GM23338 (cell line): ENCODE measurements at regions not wholly inside any gene's neighbourhood (a gene's known extent, or its start where the extent isn't known, plus 50 kb on each side); places are given as distances from the start of the nearest gene placed in this dataset.

Experiments
- ATAC-seq: fragments of 200-7000 bp; cut with Tn5 transposase; 3 replicates; pipeline ENCODE4 v1.9.1; 2020
- DNase-seq: peaks from one replicate; pipeline ENCODE4 v3.0.0-alpha.2; 2015; ENCODE audit warnings: low spot score
- H2AFZ ChIP-seq: fragments of 200-600 bp; sonication (generic); 2 replicates; pipeline ENCODE4 v1.8.0; 2016; ENCODE audit warnings: antibody characterized with exemption, mild to moderate bottlenecking, moderate library complexity
- H3F3A ChIP-seq: fragments of 200-600 bp; sonication (generic); replicated peaks from 2 replicates; pipeline ENCODE4 v1.8.0; 2017; ENCODE audit warnings: antibody characterized with exemption, mixed run types, low read depth
- H3K27ac ChIP-seq: fragments of 200-600 bp; sonication (generic); 2 replicates; pipeline ENCODE4 v1.6.1; 2016; ENCODE audit warnings: low read depth
- H3K27me3 ChIP-seq: fragments of 200-600 bp; sonication (generic); 2 replicates; pipeline ENCODE4 v1.8.0; 2016; ENCODE audit warnings: mild to moderate bottlenecking, mixed run types, moderate library complexity; ENCODE audit not compliant: insufficient read depth
- H3K36me3 ChIP-seq: fragments of 200-600 bp; sonication (generic); 2 replicates; pipeline ENCODE4 v1.8.0; 2016; ENCODE audit warnings: mild to moderate bottlenecking; ENCODE audit not compliant: insufficient read depth
- H3K4me1 ChIP-seq: fragments of 200-600 bp; sonication (generic); 2 replicates; pipeline ENCODE4 v1.8.0; 2016; ENCODE audit warnings: mild to moderate bottlenecking, moderate library complexity; ENCODE audit not compliant: insufficient read depth
- H3K4me2 ChIP-seq: fragments of 200-600 bp; sonication (generic); 2 replicates; pipeline ENCODE4 v1.7.1; 2017; ENCODE audit warnings: mixed run types
- H3K4me3 ChIP-seq: fragments of 200-600 bp; sonication (generic); 2 replicates; pipeline ENCODE4 v1.6.1; 2016; ENCODE audit warnings: mixed run types
- H3K79me2 ChIP-seq: fragments of 200-600 bp; sonication (generic); replicated peaks from 2 replicates; pipeline ENCODE4 v1.8.0; 2017; ENCODE audit warnings: mild to moderate bottlenecking; ENCODE audit not compliant: insufficient read depth
- H3K9me2 ChIP-seq: fragments of 200-600 bp; sonication (generic); 2 replicates; pipeline ENCODE4 v1.8.0; 2017; ENCODE audit not compliant: insufficient read depth
- H4K20me1 ChIP-seq: fragments of 200-600 bp; sonication (generic); replicated peaks from 2 replicates; pipeline ENCODE4 v1.8.0; 2017; ENCODE audit warnings: mild to moderate bottlenecking; ENCODE audit not compliant: insufficient read depth
- H3K27ac Mint-ChIP-seq: 2 replicates; pipeline ENCODE4 v1.8.0; 2020; ENCODE audit warnings: inconsistent platforms, mild to moderate bottlenecking, moderate library complexity, mixed read lengths
- H3K27me3 Mint-ChIP-seq: 3 replicates; pipeline ENCODE4 v1.8.0; 2022; ENCODE audit warnings: low read depth, mild to moderate bottlenecking, moderate library complexity, mixed read lengths, inconsistent platforms; ENCODE audit not compliant: insufficient read depth, poor library complexity
- H3K36me3 Mint-ChIP-seq: 3 replicates; pipeline ENCODE4 v1.8.0; 2021; ENCODE audit warnings: low read depth, mild to moderate bottlenecking, inconsistent platforms, moderate library complexity, mixed read lengths
- H3K4me1 Mint-ChIP-seq: 3 replicates; pipeline ENCODE4 v1.8.0; 2020; ENCODE audit warnings: mild to moderate bottlenecking, inconsistent platforms, mixed read lengths
- H3K4me3 Mint-ChIP-seq: 3 replicates; pipeline ENCODE4 v1.8.0; 2021; ENCODE audit warnings: moderate library complexity, mild to moderate bottlenecking, inconsistent platforms, mixed read lengths
- H3K9me3 Mint-ChIP-seq: 3 replicates; pipeline ENCODE4 v1.8.0; 2020; ENCODE audit warnings: moderate library complexity, mild to moderate bottlenecking, inconsistent platforms, mixed read lengths
- CREB1 ChIP-seq: fragments of 250-450 bp; sonication (Bioruptor Pico); IDR thresholded peaks from 2 replicates; pipeline ENCODE4 v1.5.0; 2020; ENCODE audit warnings: low read depth, mild to moderate bottlenecking, moderate library complexity
- EZH2 ChIP-seq: fragments of 200-600 bp; sonication (generic); IDR thresholded peaks from one replicate; pipeline ENCODE4 v1.8.0; 2017; ENCODE audit warnings: antibody characterized with exemption, mild to moderate bottlenecking, low read depth; ENCODE audit not compliant: unreplicated experiment
- EZH2phosphoT487 ChIP-seq: fragments of 200-600 bp; sonication (generic); IDR thresholded peaks from one replicate; pipeline ENCODE4 v1.8.1; 2018; ENCODE audit warnings: antibody characterized with exemption; ENCODE audit not compliant: unreplicated experiment
- JUNB ChIP-seq: IDR thresholded peaks from one replicate; pipeline ENCODE4 v1.6.1; 2016; ENCODE audit warnings: antibody characterized with exemption; ENCODE audit not compliant: unreplicated experiment
- NANOG ChIP-seq: IDR thresholded peaks from 2 replicates; pipeline ENCODE4 v1.6.1; 2016; ENCODE audit warnings: antibody characterized with exemption, borderline replicate concordance
- POLR2AphosphoS5 ChIP-seq: IDR thresholded peaks from 2 replicates; pipeline ENCODE4 v1.6.1; 2016; ENCODE audit warnings: antibody characterized with exemption, low read depth
- STAT1 ChIP-seq: IDR thresholded peaks from one replicate; pipeline ENCODE4 v1.6.1; 2016; ENCODE audit warnings: antibody characterized with exemption; ENCODE audit not compliant: unreplicated experiment
- ZNF114 ChIP-seq: fragments of 250-450 bp; sonication (Bioruptor Pico); IDR thresholded peaks from 2 replicates; pipeline ENCODE4 v1.5.0; 2020; ENCODE audit warnings: mild to moderate bottlenecking, moderate library complexity
- ZNF331 ChIP-seq: fragments of 250-450 bp; sonication (Bioruptor Pico); IDR thresholded peaks from 2 replicates; pipeline ENCODE4 v1.5.0; 2020; ENCODE audit warnings: low read depth, mild to moderate bottlenecking, moderate library complexity
- TF ChIP-seq, protein P1 (sequence below), 2 experiments: fragments of 200-600 bp in 1 of 2; sonication (generic) in 1 of 2; conservative IDR thresholded peaks; 2 replicates each; pipeline versions ENCODE4 v1.5.1 to v1.6.1; 2016 to 2017; ENCODE audit warnings: antibody characterized with exemption in 2 of 2, low read depth in 2 of 2, mild to moderate bottlenecking in 2 of 2, moderate library complexity in 1 of 2
- TF ChIP-seq, protein P2 (sequence below): IDR thresholded peaks from 2 replicates; pipeline ENCODE4 v1.6.1; 2016; ENCODE audit warnings: antibody characterized with exemption
- TF ChIP-seq, protein P3 (sequence below): IDR thresholded peaks from one replicate; pipeline ENCODE4 v1.6.1; 2018; ENCODE audit warnings: antibody characterized with exemption; ENCODE audit not compliant: unreplicated experiment
- TF ChIP-seq, protein P4 (sequence below): fragments of 250-450 bp; sonication (Bioruptor Pico); IDR thresholded peaks from 2 replicates; pipeline ENCODE4 v1.5.0; 2020; ENCODE audit warnings: mild to moderate bottlenecking, moderate library complexity

DNA sequence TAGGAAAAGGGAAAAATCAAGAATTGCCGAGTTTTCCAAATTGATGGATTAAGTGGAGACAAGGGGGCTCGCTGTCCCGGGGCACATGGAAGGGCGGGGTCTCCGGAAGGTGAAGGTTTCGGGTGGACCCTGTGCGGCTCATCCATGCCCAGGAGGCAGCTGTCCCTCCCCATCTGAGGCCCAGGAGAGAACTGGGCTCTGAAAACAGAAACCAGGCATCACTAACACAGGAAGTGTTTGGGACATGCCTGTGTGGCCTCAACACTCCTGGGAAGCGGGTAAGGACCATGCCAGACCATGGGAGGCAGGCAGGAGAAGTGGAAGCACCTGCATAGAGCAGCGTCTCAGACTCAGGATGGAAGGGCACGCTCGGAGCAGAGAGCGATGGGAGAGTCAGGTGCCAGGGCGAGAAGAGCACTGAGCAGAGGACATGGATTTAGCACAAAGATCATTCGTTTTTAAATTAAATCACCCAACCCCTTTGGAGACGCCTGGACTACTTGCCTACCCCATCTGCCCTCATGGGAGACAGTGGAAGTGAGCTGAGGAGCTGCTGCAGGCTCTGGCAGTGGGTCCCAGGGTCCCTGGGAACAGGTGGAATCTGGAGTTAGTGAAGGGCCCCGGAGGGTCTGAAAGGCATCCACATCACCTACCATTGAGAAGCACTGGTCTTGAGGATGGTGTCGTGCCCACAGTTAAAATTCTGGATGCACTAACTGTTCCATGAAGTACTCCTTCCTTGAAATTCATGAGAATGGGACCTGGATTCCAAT, 183.2 kb upstream of the SOX1 start:
- TF ChIP-seq, protein P1, sequence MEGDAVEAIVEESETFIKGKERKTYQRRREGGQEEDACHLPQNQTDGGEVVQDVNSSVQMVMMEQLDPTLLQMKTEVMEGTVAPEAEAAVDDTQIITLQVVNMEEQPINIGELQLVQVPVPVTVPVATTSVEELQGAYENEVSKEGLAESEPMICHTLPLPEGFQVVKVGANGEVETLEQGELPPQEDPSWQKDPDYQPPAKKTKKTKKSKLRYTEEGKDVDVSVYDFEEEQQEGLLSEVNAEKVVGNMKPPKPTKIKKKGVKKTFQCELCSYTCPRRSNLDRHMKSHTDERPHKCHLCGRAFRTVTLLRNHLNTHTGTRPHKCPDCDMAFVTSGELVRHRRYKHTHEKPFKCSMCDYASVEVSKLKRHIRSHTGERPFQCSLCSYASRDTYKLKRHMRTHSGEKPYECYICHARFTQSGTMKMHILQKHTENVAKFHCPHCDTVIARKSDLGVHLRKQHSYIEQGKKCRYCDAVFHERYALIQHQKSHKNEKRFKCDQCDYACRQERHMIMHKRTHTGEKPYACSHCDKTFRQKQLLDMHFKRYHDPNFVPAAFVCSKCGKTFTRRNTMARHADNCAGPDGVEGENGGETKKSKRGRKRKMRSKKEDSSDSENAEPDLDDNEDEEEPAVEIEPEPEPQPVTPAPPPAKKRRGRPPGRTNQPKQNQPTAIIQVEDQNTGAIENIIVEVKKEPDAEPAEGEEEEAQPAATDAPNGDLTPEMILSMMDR (conservative IDR thresholded peaks at IDR 0.05; ENCODE audit: low read depth in 2 of 2) = no peak
- TF ChIP-seq, protein P2, sequence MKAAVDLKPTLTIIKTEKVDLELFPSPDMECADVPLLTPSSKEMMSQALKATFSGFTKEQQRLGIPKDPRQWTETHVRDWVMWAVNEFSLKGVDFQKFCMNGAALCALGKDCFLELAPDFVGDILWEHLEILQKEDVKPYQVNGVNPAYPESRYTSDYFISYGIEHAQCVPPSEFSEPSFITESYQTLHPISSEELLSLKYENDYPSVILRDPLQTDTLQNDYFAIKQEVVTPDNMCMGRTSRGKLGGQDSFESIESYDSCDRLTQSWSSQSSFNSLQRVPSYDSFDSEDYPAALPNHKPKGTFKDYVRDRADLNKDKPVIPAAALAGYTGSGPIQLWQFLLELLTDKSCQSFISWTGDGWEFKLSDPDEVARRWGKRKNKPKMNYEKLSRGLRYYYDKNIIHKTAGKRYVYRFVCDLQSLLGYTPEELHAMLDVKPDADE = no peak
- TF ChIP-seq, protein P3, sequence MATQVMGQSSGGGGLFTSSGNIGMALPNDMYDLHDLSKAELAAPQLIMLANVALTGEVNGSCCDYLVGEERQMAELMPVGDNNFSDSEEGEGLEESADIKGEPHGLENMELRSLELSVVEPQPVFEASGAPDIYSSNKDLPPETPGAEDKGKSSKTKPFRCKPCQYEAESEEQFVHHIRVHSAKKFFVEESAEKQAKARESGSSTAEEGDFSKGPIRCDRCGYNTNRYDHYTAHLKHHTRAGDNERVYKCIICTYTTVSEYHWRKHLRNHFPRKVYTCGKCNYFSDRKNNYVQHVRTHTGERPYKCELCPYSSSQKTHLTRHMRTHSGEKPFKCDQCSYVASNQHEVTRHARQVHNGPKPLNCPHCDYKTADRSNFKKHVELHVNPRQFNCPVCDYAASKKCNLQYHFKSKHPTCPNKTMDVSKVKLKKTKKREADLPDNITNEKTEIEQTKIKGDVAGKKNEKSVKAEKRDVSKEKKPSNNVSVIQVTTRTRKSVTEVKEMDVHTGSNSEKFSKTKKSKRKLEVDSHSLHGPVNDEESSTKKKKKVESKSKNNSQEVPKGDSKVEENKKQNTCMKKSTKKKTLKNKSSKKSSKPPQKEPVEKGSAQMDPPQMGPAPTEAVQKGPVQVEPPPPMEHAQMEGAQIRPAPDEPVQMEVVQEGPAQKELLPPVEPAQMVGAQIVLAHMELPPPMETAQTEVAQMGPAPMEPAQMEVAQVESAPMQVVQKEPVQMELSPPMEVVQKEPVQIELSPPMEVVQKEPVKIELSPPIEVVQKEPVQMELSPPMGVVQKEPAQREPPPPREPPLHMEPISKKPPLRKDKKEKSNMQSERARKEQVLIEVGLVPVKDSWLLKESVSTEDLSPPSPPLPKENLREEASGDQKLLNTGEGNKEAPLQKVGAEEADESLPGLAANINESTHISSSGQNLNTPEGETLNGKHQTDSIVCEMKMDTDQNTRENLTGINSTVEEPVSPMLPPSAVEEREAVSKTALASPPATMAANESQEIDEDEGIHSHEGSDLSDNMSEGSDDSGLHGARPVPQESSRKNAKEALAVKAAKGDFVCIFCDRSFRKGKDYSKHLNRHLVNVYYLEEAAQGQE = no peak
- TF ChIP-seq STAT1 (no peak), JUNB (no peak), EZH2phosphoT487 (no peak), CREB1 (CRISPR knock-in tag) (no peak), ZNF114 (no peak), POLR2AphosphoS5 (no peak), EZH2 (no peak), ZNF331 (CRISPR knock-in tag) (no peak), NANOG (no peak)
- TF ChIP-seq, protein P4, sequence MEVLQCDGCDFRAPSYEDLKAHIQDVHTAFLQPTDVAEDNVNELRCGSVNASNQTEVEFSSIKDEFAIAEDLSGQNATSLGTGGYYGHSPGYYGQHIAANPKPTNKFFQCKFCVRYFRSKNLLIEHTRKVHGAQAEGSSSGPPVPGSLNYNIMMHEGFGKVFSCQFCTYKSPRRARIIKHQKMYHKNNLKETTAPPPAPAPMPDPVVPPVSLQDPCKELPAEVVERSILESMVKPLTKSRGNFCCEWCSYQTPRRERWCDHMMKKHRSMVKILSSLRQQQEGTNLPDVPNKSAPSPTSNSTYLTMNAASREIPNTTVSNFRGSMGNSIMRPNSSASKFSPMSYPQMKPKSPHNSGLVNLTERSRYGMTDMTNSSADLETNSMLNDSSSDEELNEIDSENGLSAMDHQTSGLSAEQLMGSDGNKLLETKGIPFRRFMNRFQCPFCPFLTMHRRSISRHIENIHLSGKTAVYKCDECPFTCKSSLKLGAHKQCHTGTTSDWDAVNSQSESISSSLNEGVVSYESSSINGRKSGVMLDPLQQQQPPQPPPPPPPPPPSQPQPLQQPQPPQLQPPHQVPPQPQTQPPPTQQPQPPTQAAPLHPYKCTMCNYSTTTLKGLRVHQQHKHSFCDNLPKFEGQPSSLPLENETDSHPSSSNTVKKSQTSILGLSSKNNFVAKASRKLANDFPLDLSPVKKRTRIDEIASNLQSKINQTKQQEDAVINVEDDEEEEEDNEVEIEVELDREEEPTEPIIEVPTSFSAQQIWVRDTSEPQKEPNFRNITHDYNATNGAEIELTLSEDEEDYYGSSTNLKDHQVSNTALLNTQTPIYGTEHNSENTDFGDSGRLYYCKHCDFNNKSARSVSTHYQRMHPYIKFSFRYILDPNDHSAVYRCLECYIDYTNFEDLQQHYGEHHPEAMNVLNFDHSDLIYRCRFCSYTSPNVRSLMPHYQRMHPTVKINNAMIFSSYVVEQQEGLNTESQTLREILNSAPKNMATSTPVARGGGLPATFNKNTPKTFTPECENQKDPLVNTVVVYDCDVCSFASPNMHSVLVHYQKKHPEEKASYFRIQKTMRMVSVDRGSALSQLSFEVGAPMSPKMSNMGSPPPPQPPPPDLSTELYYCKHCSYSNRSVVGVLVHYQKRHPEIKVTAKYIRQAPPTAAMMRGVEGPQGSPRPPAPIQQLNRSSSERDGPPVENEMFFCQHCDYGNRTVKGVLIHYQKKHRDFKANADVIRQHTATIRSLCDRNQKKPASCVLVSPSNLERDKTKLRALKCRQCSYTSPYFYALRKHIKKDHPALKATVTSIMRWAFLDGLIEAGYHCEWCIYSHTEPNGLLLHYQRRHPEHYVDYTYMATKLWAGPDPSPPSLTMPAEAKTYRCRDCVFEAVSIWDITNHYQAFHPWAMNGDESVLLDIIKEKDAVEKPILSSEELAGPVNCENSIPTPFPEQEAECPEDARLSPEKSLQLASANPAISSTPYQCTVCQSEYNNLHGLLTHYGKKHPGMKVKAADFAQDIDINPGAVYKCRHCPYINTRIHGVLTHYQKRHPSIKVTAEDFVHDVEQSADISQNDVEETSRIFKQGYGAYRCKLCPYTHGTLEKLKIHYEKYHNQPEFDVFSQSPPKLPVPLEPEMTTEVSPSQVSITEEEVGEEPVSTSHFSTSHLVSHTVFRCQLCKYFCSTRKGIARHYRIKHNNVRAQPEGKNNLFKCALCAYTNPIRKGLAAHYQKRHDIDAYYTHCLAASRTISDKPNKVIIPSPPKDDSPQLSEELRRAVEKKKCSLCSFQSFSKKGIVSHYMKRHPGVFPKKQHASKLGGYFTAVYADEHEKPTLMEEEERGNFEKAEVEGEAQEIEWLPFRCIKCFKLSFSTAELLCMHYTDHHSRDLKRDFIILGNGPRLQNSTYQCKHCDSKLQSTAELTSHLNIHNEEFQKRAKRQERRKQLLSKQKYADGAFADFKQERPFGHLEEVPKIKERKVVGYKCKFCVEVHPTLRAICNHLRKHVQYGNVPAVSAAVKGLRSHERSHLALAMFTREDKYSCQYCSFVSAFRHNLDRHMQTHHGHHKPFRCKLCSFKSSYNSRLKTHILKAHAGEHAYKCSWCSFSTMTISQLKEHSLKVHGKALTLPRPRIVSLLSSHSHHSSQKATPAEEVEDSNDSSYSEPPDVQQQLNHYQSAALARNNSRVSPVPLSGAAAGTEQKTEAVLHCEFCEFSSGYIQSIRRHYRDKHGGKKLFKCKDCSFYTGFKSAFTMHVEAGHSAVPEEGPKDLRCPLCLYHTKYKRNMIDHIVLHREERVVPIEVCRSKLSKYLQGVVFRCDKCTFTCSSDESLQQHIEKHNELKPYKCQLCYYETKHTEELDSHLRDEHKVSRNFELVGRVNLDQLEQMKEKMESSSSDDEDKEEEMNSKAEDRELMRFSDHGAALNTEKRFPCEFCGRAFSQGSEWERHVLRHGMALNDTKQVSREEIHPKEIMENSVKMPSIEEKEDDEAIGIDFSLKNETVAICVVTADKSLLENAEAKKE = no peak
- Mint-ChIP-seq H3K4me3 (no peak overlapping the region), H3K27me3 (no peaks in the 10 kb centered on the region), H3K9me3 (no peaks in the 10 kb centered on the region), H3K4me1 (peaks cover 6% of the 10 kb centered on the region), H3K27ac (no peak overlapping the region), H3K36me3 (no peaks in the 10 kb centered on the region)
- Histone ChIP-seq H3K27me3 (no peaks in the 10 kb centered on the region), H2AFZ (no peak overlapping the region), H3K4me3 (no peak overlapping the region), H3K9me2 (no peaks in the 10 kb centered on the region), H3K79me2 (no peaks in the 10 kb centered on the region), H3K27ac (no peak overlapping the region), H3K4me2 (no peak overlapping the region), H3K36me3 (no peaks in the 10 kb centered on the region), H3K4me1 (peaks cover 5% of the 10 kb centered on the region; the same call in 1 of the 2 replicates), H3F3A (no peaks in the 10 kb centered on the region), H4K20me1 (no peaks in the 10 kb centered on the region)
- ATAC-seq = no peak
- no peak for DNase-seq
